Tibial artery (tissue), 4 donors: ENCODE measurements at regions not wholly inside any gene's neighbourhood (a gene's known extent, or its start where the extent isn't known, plus 50 kb on each side); places are given as distances from the start of the nearest gene placed in this dataset.
"Not testable (repeated sequence)": the region's sequence is repeated elsewhere in the genome, so short reads cannot be mapped to it uniquely, and the experiment has no call there.

Experiments used
- DNase-seq, 2 donors: peaks; one replicate each; pipeline ENCODE4 v3.0.0-alpha.2; 2019
- H3K27ac ChIP-seq, 2 donors: fragments of 200-600 bp; sonication (generic) in 1 of 2; 1 replicate in 1 of 2; 2 replicates in 1 of 2; pipeline ENCODE4 v1.5.1; 2018 to 2019; ENCODE audit warnings: mild to moderate bottlenecking in 1 of 2
- H3K27me3 ChIP-seq, 2 donors: fragments of 200-600 bp; sonication (generic) in 1 of 2; one replicate each; pipeline versions ENCODE4 v1.5.1 to v1.6.0; 2016 to 2019
- H3K36me3 ChIP-seq, 3 donors: fragments of 200-600 bp; sonication (generic) in 2 of 3; one replicate each; pipeline ENCODE4 v1.5.1; 2016 to 2019; ENCODE audit warnings: mild to moderate bottlenecking in 2 of 3
- H3K4me1 ChIP-seq, 4 donors: fragments of 200-600 bp; sonication (generic) in 2 of 4; 1 replicate in 3 of 4; 2 replicates in 1 of 4; pipeline ENCODE4 v1.5.1; 2016 to 2019
- H3K4me3 ChIP-seq, 2 donors: fragments of 200-600 bp; sonication (generic) in 1 of 2; 1 replicate in 1 of 2; 2 replicates in 1 of 2; pipeline ENCODE4 v1.5.1; 2018 to 2019; ENCODE audit warnings: mild to moderate bottlenecking in 2 of 2
- H3K9me3 ChIP-seq, 3 donors: fragments of 200-600 bp; sonication (generic) in 1 of 3; one replicate each; pipeline ENCODE4 v1.5.1; 2016 to 2019
- CTCF ChIP-seq, 2 experiments: fragments of 200-600 bp in 1 of 2; fragments of 450-650 bp in 1 of 2; IDR thresholded peaks; one replicate each; pipeline ENCODE4 v1.5.1; 2017 to 2019; ENCODE audit warnings: antibody characterized with exemption in 2 of 2, mild to moderate bottlenecking in 1 of 2, moderate library complexity in 1 of 2
- intact Hi-C: fragments of 100-400 bp; cut with DNase I; formaldehyde crosslinking; loops from one replicate; pipeline ENCODE4 v1.15.0; 2023; ENCODE audit warnings: low total_unique reads

- no peak overlapping the region for H3K4me3 ChIP-seq
- H3K27me3 ChIP-seq, result no peaks in the 10 kb centered on the region
- H3K36me3 ChIP-seq, result no peaks in the 10 kb centered on the region
- intact Hi-C loops, result no loop called here
- DNase-seq, result no peak
- peaks cover 7 to 29% (median 17%) of the 10 kb centered on the region in 3 donors for H3K9me3 ChIP-seq
- H3K4me1 ChIP-seq, result no peaks in the 10 kb centered on the region
- no peak overlapping the region for H3K27ac ChIP-seq
- no peak for TF ChIP-seq CTCF (IDR thresholded peaks at IDR 0.05)
These were observed 118.9 kb downstream of the MTHFS start for GRCh38 chr15:79777916-79778315.

- no peak for TF ChIP-seq CTCF (IDR thresholded peaks at IDR 0.05)
- Histone ChIP-seq H3K36me3 (no peaks in the 10 kb centered on the region), H3K27me3 (no peaks in the 10 kb centered on the region), H3K9me3 (peaks cover 7 to 34% (median 21%) of the 10 kb centered on the region in 3 donors), H3K4me3 (no peak overlapping the region), H3K4me1 (no peaks in the 10 kb centered on the region), H3K27ac (no peak overlapping the region)
- DNase-seq, result no peak
- intact Hi-C loops, result no loop called here
These were observed 118.3 kb downstream of the MTHFS start for GRCh38 chr15:79778378-79778990.

DNA sequence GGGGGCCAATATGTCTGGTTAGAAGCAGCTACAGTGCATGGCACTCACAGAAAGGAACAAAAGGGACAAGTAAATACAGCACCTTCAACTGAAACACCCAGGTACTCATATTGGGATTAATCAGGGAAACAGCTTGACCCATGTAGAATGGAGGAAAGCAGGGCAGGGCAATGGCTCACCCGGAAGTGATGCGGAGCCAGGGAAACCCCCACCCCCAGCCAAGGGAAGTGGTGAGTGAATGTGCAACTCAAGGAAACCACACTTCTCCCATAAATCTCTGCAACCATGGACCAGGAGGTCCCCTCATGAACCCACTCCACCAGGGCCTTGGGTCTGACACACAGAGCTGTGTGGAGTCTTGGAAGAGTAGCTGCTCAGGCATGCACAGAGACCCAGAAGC is 117.1 kb downstream of the MTHFS start:
- no peak for TF ChIP-seq CTCF (IDR thresholded peaks at IDR 0.05)
- Histone ChIP-seq H3K9me3 (peaks cover 7 to 34% (median 21%) of the 10 kb centered on the region in 3 donors), H3K27me3 (no peaks in the 10 kb centered on the region), H3K36me3 (no peaks in the 10 kb centered on the region), H3K4me3 (no peak overlapping the region), H3K4me1 (no peaks in the 10 kb centered on the region), H3K27ac (no peak overlapping the region)
- intact Hi-C loops, result no loop called here
- no peak for DNase-seq

- H3K27me3 ChIP-seq, H3K27ac ChIP-seq, H3K4me3 ChIP-seq, DNase-seq, H3K4me1 ChIP-seq, intact Hi-C loops, H3K36me3 ChIP-seq: not testable (repeated sequence)
- peaks cover 7 to 34% (median 21%) of the 10 kb centered on the region in 3 donors for H3K9me3 ChIP-seq
These were observed 114.5 kb downstream of the MTHFS start for GRCh38 chr15:79782307-79782706.
